HUES48 (cell line): ENCODE measurements at regions not wholly inside any gene's neighbourhood (a gene's known extent, or its start where the extent isn't known, plus 50 kb on each side); places are given as distances from the start of the nearest gene placed in this dataset.

Source experiments
- H3K27ac ChIP-seq: one replicate; pipeline ENCODE4 v1.7.0; 2013; ENCODE audit warnings: low read depth, low read length, inconsistent platforms
- H3K27me3 ChIP-seq: 2 replicates; pipeline ENCODE4 v1.6.1; 2013; ENCODE audit warnings: mild to moderate bottlenecking, low read length; ENCODE audit not compliant: control insufficient read depth, insufficient read depth
- H3K36me3 ChIP-seq: 2 replicates; pipeline ENCODE4 v1.6.1; 2013; ENCODE audit warnings: low read length; ENCODE audit not compliant: control insufficient read depth, insufficient read depth
- H3K4me1 ChIP-seq: 2 replicates; pipeline ENCODE4 v1.6.1; 2013; ENCODE audit warnings: mild to moderate bottlenecking, low read length; ENCODE audit not compliant: control insufficient read depth, insufficient read depth
- H3K4me3 ChIP-seq: 2 replicates; pipeline ENCODE4 v1.5.1; 2013; ENCODE audit warnings: mild to moderate bottlenecking, low read depth, low read length
- H3K9ac ChIP-seq: 2 replicates; pipeline ENCODE4 v1.6.1; 2013; ENCODE audit warnings: mild to moderate bottlenecking, low read depth, low read length, moderate library complexity
- H3K9me3 ChIP-seq: 2 replicates; pipeline ENCODE4 v1.6.1; 2013; ENCODE audit warnings: low read length; ENCODE audit not compliant: control insufficient read depth, insufficient read depth

DNA sequence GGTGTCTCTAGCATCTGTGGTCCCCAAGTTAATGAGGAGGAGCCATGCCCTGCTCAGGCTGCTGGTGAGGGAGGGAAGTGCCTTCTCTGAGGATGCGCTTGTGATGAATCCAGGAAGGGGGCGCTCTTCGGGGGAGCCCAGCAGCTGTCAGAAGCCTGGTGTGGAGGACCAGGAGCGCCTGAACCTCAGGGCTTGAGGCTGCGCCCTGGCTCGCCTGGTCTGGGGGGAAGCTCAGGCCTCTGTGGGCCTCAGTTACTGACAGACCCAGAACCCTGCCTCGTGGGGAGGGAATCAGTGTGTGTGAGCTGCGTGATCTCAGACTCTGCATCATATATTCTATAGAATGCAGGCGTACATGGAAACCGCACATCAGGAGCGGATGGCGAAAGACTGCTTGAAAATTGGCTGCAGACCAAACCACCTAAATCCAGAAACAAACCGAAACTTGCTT, 126.1 kb downstream of the SEC14L1 start:
- no peaks in the 10 kb centered on the region for H3K27me3 ChIP-seq
- H3K4me3 ChIP-seq, result no peak overlapping the region
- no peaks in the 10 kb centered on the region for H3K9me3 ChIP-seq
- no peak overlapping the region for H3K27ac ChIP-seq
- peaks cover 8% of the 10 kb centered on the region for H3K4me1 ChIP-seq
- H3K9ac ChIP-seq, result no peak overlapping the region
- H3K36me3 ChIP-seq, result no peaks in the 10 kb centered on the region

DNA sequence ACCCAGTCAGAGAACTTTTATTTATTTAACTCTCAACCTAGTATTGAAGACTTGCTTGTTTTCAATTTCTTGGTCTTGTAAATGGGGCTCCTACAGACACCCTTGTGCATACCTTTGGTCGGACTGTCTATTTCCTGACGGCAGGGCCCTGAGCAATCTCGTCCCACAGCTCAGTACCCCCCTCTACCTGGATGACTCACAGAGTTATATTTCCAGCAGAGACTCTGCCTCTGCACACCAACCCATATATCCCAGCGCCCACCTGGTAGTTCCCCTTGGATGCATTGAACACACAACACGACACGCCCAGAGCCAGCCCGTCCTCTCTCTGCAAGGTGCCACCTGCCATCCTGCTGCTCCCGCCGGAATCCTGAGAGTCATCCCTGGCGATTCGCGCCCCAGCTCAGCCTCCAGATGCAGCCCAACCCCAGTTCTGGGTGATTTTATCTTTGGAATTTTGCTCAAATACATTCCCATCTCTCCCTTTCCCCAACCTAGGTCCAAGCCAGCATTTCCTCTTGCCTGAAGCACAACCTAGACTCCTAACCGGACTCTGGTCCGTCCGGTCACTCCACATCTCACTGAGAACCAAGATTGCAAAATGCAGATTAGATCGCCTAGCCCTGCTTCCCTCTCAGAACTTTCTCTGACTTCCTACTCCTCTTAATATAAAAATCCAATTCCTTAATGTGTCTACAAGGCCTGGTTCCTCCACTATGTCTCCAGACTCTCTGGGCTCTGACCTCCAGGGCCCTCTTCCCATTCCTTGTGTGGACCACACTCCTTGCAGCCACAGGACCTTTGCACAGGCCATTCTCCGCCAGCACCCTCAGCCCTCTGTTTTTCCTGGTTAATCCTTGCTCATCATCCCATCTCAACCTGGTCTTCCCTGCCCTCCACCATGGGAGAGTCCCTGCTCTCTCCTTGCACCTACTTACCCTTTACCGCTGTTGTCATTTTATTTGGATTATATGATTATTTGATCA, 129.2 kb downstream of the SEC14L1 start:
- Histone ChIP-seq H3K27me3 (no peaks in the 10 kb centered on the region), H3K36me3 (no peaks in the 10 kb centered on the region), H3K4me1 (no peaks in the 10 kb centered on the region), H3K9ac (no peak overlapping the region), H3K4me3 (no peak overlapping the region), H3K27ac (no peak overlapping the region), H3K9me3 (no peaks in the 10 kb centered on the region)

DNA sequence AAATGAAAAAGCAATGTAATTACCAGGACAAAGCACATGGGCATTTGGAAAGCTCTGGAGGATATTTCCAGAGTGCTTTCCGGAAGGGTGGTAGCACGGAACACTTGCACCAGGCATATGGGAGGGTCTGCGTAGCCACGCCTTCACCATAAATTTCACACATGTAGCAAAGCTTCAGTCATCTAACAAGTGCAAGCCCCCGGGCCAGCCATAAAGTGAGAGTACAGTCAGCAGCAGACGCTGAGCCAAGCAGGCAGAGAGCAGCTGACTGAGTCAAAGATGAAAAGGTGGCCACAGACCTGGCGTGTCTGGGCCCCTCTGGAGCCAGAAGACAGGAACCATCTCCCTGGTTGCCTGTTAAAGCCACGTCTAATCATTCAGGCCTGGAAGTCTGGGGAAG, 130.6 kb downstream of the SEC14L1 start:
- Histone ChIP-seq H3K27me3 (no peaks in the 10 kb centered on the region), H3K4me3 (no peak overlapping the region), H3K9ac (no peak overlapping the region), H3K27ac (no peak overlapping the region), H3K9me3 (no peaks in the 10 kb centered on the region), H3K4me1 (no peaks in the 10 kb centered on the region), H3K36me3 (no peaks in the 10 kb centered on the region)

DNA sequence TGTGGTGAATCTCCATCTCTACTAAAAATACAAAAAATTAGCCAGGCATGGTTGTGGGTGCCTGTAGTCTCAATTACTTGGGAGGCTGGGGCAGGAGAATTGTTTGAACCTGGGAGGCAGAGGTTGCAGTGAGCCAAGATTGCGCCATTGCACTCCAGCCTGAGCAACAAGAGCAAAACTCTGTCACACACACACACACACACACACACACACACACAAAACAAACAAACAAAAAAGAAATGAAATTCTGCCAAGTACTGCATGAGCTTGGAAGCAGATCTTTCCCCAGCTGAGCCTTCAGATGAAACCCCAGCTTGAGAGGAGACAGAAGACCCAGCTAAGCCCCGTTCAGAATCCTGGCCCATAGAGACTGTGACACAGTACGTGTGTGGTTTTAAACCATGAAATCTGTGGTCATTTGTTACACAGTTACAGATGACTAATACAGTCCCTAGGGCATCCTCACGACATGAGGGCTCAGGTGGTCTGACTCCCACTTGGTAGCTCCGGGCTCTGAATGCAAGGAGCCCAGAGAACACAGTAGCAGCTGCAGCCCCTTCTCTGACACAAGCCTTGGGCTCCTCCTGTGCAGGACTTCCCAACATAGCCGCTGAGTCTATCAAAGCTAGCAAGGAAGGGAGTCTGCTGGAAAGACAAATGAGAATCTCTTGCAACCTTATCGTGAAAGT, 132.8 kb downstream of the SEC14L1 start:
- no peaks in the 10 kb centered on the region for H3K4me1 ChIP-seq
- H3K27me3 ChIP-seq, result no peaks in the 10 kb centered on the region
- H3K27ac ChIP-seq, result no peak overlapping the region
- no peak overlapping the region for H3K4me3 ChIP-seq
- H3K9me3 ChIP-seq, result no peaks in the 10 kb centered on the region
- H3K9ac ChIP-seq, result no peak overlapping the region
- no peaks in the 10 kb centered on the region for H3K36me3 ChIP-seq

DNA sequence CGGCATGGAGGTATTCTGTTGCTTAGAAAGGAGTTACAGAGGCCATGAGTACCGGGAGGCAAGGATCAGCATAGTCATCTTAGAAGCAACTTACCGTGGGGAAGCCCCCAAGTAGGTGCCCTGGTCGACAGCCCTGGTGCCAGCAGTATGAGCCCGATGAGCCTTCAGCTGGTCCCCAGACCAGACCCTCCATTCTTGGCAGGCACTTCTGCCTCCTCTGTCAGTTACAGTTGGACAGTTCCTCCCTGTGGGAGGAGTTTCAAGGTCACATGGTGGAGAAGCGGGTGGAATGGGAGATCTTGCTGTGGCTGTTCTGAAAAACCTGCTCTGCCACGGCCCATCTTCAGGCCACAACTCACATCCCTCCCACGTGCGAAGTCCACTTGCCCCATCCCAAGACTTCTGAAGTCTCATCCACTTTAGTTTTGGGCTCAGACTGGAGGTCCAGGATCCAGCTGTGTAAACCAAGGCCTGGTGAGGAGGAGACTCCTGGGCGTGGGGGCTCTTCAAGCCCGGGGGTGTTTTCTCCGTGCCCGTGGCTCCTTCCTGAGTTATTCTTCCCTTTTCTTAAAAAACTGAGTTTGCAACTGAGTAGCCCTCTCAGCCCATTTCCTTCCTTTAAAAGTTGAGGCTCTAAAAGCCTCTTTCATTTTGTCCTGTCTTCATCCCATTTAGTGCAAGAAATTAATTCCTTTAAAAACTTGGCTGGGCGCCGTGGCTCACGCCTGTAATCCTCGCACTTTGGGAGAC, 133.5 kb downstream of the SEC14L1 start:
- Histone ChIP-seq H3K27me3 (peaks cover 2% of the 10 kb centered on the region), H3K4me3 (no peak overlapping the region), H3K27ac (no peak overlapping the region), H3K9me3 (no peaks in the 10 kb centered on the region), H3K9ac (no peak overlapping the region), H3K4me1 (no peaks in the 10 kb centered on the region), H3K36me3 (no peaks in the 10 kb centered on the region)

DNA sequence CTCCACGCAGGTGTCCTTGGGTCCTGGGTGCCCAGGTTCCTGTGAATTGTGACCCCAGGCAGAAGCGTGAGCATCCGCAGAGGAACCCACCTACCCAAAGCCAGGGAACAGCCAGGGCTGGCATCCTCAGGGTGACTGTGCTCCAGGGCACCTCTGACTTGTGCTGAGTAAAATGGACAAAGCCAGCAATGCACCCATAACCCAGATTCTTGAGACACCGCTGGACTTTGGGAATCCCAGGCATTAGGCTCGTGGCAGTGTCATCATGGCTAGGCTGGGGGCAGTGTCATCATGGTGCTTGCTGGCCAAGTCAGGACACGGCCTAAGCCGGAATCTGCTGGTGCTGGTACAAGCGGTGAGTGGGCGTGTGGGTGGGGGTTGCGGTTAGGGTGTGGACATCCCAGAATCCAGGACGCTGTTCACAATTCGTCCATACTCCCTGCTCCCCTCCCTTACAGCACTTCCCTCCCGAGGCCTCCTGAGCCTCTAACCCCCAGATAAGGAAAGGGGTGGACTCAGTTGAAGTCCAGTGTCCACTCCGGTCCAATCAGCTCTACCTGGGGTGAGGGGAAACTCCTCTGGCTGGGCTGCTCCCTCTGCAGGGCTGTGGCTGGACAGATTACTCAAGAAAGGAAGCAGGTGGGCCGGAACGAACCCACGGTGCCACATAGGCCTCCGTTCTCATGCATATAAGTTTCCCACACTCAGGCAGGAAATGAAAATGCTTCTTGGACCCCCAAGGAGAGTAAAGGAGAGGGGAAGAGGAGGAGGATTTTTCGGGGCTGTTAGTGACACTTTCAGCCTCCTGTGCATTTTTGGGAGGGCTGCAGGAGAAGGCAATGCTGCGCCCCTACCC, 138.9 kb downstream of the SEC14L1 start:
- Histone ChIP-seq H3K27me3 (peaks cover 22% of the 10 kb centered on the region), H3K4me3 (peak overlapping the region; percentile 59; the same call in 1 of the 2 replicates), H3K36me3 (no peaks in the 10 kb centered on the region), H3K9me3 (no peaks in the 10 kb centered on the region), H3K27ac (no peak overlapping the region), H3K9ac (no peak overlapping the region), H3K4me1 (peaks cover 26% of the 10 kb centered on the region)

DNA sequence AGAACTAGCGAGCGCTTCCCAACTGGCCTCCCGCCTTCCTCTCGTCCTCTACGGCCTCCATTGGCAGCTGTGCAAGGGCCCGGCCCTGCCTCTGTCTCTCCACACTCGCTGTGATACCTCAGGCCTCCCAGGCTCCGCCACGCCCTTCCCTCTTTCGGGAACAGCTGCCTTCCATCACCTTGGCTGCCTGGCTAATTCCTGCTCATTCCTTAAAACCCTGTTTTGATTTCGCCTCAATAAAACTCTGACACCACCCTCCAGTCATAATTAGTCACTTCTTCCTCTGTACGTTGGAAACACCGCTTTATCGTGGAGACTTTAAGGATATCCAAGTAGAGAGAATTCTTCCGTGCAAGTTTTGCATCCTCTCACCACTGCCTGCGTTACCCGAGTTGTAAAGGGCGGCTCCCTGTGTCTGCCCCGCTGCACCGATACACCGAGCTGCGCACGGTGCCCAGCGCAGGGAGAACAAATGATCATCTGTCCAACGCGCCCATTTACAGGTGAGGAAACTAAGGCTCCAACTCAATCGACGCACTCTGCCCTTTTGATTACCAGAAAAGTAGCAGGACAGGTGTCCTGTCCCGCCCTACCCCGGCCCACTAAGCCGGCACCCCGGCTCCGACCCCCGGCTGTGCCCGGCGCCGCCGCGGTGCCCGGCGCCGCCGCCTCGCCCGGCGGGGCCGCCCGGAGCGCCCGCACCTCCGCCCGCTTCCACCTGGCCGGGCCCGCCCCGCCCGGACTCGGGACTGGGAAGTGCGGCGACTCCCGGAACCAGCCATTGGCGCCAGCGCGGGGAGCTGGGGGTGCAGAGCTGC, 139.7 kb downstream of the SEC14L1 start:
- H3K27me3 ChIP-seq, result peaks cover 22% of the 10 kb centered on the region
- no peaks in the 10 kb centered on the region for H3K36me3 ChIP-seq
- no peak overlapping the region for H3K9ac ChIP-seq
- H3K9me3 ChIP-seq, result no peaks in the 10 kb centered on the region
- peak overlapping the region; percentile 59 for H3K4me3 ChIP-seq
- H3K27ac ChIP-seq, result no peak overlapping the region
- peaks cover 26% of the 10 kb centered on the region for H3K4me1 ChIP-seq

DNA sequence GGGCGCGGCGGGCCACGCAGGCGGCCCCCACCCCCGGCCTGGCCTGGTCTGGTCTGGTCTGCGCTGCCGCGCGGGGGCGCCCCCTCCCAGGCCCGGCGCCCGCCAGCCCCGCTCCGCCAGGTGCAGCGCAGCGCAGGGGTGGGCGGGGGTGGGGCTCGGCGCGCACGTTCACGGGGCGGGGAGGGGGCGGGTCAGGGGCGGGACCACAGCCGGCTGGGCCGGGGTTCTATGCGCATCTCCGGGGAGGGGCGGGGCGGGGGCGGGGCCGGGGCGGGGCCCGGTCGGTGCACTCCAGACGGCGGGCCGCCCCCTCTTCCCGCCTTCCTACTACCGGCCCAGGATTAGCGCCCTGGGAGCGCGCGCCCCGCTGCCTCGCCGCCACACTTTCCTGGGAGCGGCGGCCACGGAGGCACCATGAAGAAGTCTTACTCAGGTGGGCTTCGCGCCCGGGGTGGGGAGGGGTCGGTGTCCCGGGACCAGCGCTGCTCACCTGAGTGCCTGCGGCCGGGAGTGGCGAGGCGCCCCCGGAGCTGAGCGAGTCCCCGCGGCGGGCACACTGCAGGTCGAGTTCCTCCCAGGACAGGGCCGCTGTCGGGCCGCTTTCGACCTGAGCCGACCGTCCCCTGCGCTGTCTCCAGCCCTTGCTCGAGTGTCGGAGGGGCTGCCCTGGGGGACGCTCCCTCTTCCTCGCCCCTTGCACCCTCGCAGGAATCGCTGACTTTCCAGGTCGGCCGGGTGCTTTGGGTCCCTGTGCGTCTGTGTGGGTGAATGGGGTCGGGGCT, 140.5 kb downstream of the SEC14L1 start:
- Histone ChIP-seq H3K27me3 (peaks cover 22% of the 10 kb centered on the region), H3K4me3 (peak overlapping the region; percentile 88), H3K4me1 (peaks cover 26% of the 10 kb centered on the region), H3K9ac (peak overlapping the region; percentile 63; the same call in 1 of the 2 replicates), H3K9me3 (no peaks in the 10 kb centered on the region), H3K27ac (no peak overlapping the region), H3K36me3 (no peaks in the 10 kb centered on the region)

DNA sequence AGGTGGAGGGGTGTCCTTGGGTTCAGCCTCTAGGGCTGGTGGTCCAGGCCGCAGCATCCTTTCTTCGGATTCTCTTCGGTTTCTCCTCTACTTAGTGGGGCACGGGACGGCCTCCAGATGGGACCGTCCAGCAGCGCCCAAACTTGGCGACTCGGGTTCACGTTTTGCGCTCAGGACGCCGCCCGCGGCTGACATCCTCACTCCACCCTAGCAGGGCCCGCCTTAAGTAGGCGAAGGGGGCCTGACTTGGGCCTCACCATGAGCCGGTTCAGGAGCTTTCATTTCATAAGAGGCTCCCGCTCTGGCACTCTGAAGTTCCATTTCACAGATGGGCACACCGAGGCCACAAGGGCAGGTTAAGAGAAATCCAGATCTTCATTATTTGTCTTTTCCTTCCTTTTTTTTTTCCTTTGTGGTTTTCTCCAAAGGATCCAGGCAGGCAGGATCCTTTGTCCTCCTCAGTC, 141.2 kb downstream of the SEC14L1 start:
- H3K9me3 ChIP-seq, result no peaks in the 10 kb centered on the region
- no peak overlapping the region for H3K27ac ChIP-seq
- H3K36me3 ChIP-seq, result no peaks in the 10 kb centered on the region
- H3K27me3 ChIP-seq, result peaks cover 22% of the 10 kb centered on the region
- peak overlapping the region; percentile 88 for H3K4me3 ChIP-seq
- peak overlapping the region; percentile 63; the same call in 1 of the 2 replicates for H3K9ac ChIP-seq
- H3K4me1 ChIP-seq, result peaks cover 26% of the 10 kb centered on the region
